HL-60 (cell line): ENCODE measurements at regions not wholly inside any gene's neighbourhood (a gene's known extent, or its start where the extent isn't known, plus 50 kb on each side); places are given as distances from the start of the nearest gene placed in this dataset.

ENCODE experiments used
- CTCF ChIP-seq: IDR thresholded peaks from one replicate; pipeline ENCODE4 v1.5.1; 2011; ENCODE audit warnings: low read length, control low read depth, inconsistent platforms; ENCODE audit not compliant: insufficient read depth
- GABPA ChIP-seq: IDR thresholded peaks from 2 replicates; pipeline ENCODE4 v1.6.1; 2012; ENCODE audit warnings: low read depth
- POLR2AphosphoS5 ChIP-seq: IDR thresholded peaks from 2 replicates; pipeline ENCODE4 v1.6.1; 2012; ENCODE audit warnings: low read depth

- TF ChIP-seq CTCF = no peak
- TF ChIP-seq GABPA = no peak
- no peak for TF ChIP-seq POLR2AphosphoS5
Observed at GRCh38 chr21:20783611-20784010, 214.6 kb upstream of the NCAM2 start.
